Endothelial cell of umbilical vein (primary cell): ENCODE measurements at regions not wholly inside any gene's neighbourhood (a gene's known extent, or its start where the extent isn't known, plus 50 kb on each side); places are given as distances from the start of the nearest gene placed in this dataset.

Experiments used
- CTCF ChIP-seq, 2 donors: IDR thresholded peaks; 1 replicate in 1 of 2; 2 replicates in 1 of 2; pipeline ENCODE4 v1.5.1; 2011; ENCODE audit warnings: low read length in 2 of 2, mild to moderate bottlenecking in 2 of 2, moderate library complexity in 2 of 2, control low read depth in 1 of 2, inconsistent platforms in 1 of 2, low read depth in 1 of 2; ENCODE audit not compliant: insufficient read depth in 1 of 2; ENCODE audit errors: extremely low read depth in 1 of 2
- EZH2 ChIP-seq: IDR thresholded peaks from 2 replicates; pipeline ENCODE4 v1.6.1; 2012; ENCODE audit warnings: borderline replicate concordance, low read depth, mild to moderate bottlenecking, moderate library complexity, low read length, inconsistent platforms; ENCODE audit not compliant: severe bottlenecking
- POLR2A ChIP-seq: IDR thresholded peaks from 2 replicates; pipeline ENCODE4 v1.6.1; 2012; ENCODE audit warnings: low read depth, mild to moderate bottlenecking, control low read depth, low read length
- POLR2AphosphoS5 ChIP-seq: IDR thresholded peaks from 2 replicates; pipeline ENCODE4 v1.6.1; 2012; ENCODE audit warnings: low read depth, mild to moderate bottlenecking, control low read depth, low read length, moderate library complexity; ENCODE audit not compliant: insufficient read depth

GRCh38 chr10:78903341-78903940, 165.3 kb upstream of the ZMIZ1 start:
- TF ChIP-seq CTCF (IDR thresholded peaks at IDR 0.05; ENCODE audit: extremely low read depth in 1 of 2, insufficient read depth in 1 of 2, low read depth in 1 of 2, low read length in 2 of 2) = no peak
- no peak for TF ChIP-seq EZH2
- TF ChIP-seq POLR2A = no peak
- no peak for TF ChIP-seq POLR2AphosphoS5
